ENCODE measurements at regions not wholly inside any gene's neighbourhood (a gene's known extent, or its start where the extent isn't known, plus 50 kb on each side); places are given as distances from the start of the nearest gene placed in this dataset.

- TF ChIP-seq, protein P1, sequence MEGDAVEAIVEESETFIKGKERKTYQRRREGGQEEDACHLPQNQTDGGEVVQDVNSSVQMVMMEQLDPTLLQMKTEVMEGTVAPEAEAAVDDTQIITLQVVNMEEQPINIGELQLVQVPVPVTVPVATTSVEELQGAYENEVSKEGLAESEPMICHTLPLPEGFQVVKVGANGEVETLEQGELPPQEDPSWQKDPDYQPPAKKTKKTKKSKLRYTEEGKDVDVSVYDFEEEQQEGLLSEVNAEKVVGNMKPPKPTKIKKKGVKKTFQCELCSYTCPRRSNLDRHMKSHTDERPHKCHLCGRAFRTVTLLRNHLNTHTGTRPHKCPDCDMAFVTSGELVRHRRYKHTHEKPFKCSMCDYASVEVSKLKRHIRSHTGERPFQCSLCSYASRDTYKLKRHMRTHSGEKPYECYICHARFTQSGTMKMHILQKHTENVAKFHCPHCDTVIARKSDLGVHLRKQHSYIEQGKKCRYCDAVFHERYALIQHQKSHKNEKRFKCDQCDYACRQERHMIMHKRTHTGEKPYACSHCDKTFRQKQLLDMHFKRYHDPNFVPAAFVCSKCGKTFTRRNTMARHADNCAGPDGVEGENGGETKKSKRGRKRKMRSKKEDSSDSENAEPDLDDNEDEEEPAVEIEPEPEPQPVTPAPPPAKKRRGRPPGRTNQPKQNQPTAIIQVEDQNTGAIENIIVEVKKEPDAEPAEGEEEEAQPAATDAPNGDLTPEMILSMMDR (IDR thresholded peaks at IDR 0.05): no peak
These were observed 80.8 kb downstream of the EOMES start for GRCh38 chr3:27641271-27641800.

DNA sequence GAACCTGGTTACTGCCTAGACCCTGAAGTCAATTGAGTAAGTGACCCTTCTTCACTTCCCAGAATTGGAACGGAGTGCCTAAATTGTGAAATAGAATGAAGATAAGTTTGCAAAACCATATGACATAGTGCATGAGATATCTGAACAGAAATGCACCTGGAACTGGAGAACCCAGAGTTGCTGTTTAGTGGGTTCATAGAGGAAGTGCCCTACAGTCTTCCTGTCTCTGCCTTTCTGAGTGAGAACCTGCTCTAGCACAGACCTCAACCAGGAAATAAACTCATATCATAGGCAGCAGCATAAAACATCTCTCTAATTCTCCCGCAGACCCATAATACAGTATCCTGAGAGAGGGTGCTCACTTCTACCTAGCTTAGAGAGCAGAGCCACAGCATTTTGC, 82.9 kb downstream of the EOMES start:
- TF ChIP-seq, protein P1 (IDR thresholded peaks at IDR 0.05): no peak

- TF ChIP-seq, protein P1 (IDR thresholded peaks at IDR 0.05): no peak
These were observed 83.5 kb downstream of the EOMES start for GRCh38 chr3:27638594-27638993.

DNA sequence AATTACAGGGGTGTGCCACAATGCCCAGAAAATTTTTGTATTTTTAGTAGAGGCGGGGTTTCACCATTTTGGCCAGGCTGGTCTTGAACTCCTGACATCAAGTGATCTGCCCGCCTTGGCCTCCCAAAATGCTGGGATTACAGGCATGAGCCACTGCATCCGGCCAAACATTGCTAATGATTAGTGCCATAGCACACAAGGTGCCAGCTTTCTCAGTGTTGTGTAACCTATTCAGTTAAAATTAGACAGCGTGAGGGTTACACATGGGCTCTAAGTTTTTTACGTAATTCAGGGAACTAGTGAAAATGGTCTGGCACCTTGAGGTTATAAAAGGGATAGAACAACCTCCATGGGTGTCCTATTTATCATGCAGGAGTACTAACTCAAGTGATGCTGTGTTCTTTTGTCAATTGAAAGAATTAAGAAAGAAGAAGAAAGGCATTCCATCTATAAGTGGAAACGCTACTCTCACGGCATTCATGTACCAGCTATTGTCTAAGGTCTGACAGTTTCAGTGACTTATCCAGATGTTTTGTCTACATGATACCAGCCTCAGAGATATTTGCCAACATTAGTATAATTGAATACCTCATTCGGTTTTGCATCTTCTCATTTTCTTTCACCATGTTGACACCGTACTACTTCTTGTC, 84.7 kb downstream of the EOMES start:
- TF ChIP-seq, protein P1 (IDR thresholded peaks at IDR 0.05): no peak

DNA sequence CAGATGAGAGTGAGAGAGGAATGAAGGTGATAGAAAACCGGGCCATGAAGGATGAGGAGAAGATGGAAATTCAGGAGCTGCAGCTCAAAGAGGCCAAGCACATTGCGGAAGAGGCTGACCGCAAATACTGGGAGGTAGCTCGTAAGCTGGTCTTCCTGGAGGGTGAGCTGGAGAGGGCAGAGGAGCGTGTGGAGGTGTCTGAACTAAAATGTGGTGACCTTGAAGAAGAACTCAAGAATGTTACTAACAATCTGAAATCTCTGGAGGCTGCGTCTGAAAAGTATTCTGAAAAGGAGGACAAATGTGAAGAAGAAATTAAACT, 88.9 kb downstream of the EOMES start:
- TF ChIP-seq, protein P1 (IDR thresholded peaks at IDR 0.05): no peak

GRCh38 chr3:27632431-27633223, 89.5 kb downstream of the EOMES start:
- TF ChIP-seq, protein P1 (IDR thresholded peaks at IDR 0.05): no peak

GRCh38 chr3:27630885-27631284, 91.2 kb downstream of the EOMES start:
- TF ChIP-seq, protein P1 (IDR thresholded peaks at IDR 0.05): no peak

Measured in LNCAP (cell line).